GM21381 (cell line): ENCODE measurements at regions not wholly inside any gene's neighbourhood (a gene's known extent, or its start where the extent isn't known, plus 50 kb on each side); places are given as distances from the start of the nearest gene placed in this dataset.

Experiments used
- ATAC-seq: cut with Tn5 transposase; IDR thresholded peaks from one replicate; pipeline ENCODE4 v1.9.1; 2021; ENCODE audit warnings: mild to moderate bottlenecking, moderate library complexity; ENCODE audit not compliant: unreplicated experiment

- no peak for ATAC-seq
Measured at GRCh38 chr3:18008706-18009368, 266.4 kb upstream of the TBC1D5 start.

- ATAC-seq, result no peak
Measured at GRCh38 chr3:18007980-18008379, 265.5 kb upstream of the TBC1D5 start.

GRCh38 chr3:17995769-17996168 is 253.3 kb upstream of the TBC1D5 start:
- no peak for ATAC-seq

GRCh38 chr3:17994167-17994566 is 251.7 kb upstream of the TBC1D5 start:
- ATAC-seq, result no peak

DNA sequence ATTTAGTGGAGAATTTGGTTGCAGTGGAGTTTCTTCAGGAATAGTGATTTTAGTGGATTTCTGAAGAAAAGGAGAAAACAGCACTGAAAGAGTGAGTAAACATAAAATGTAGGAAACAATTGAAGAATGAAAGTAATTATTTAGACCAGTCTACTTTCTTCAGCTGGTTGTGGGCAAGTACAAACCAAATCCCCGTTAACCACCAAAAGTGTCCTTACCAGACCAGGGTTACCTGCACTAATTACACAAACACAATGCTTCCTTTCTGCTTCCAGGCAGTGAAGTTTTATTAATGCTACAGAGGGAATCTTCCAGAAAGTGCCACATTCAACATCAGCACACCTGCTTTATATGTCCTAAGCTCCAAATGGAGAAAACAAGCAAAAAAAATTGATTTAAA is 248.0 kb upstream of the TBC1D5 start:
- no peak for ATAC-seq

GRCh38 chr3:17986348-17986816 is 244.0 kb upstream of the TBC1D5 start:
- no peak for ATAC-seq

DNA sequence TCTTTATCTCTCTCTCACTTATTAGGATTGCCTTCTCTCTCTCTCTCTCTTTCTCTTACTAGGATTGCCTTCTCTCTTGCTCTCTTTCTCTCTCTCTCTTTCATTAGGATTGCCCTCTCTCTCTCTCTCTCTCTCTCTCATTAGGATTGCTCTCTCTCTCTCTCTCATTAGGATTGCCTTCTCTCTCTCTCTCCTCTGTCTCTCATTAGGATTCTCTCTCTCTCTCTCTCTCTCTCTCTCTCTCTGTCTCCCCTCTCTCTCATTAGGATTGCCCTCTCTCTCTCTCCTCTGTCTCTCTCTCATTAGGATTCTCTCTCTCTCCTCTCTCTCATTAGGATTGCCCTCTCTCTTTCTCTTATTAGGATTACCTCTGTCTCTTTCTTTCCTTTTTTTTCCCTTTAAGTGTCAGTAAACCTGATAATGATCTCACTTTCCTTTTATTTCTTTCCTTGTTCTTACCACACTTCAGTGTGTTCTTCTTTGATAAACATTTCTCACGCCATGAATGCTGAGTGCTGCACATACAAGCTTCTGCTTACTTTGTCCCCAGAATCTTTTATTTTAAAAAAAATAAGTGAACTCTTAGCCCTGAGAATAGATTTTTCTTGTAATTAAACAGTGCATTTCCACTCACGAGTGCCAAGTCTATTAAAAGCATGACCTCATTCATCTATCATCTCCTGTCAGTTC is 243.4 kb upstream of the TBC1D5 start:
- ATAC-seq, result no peak

DNA sequence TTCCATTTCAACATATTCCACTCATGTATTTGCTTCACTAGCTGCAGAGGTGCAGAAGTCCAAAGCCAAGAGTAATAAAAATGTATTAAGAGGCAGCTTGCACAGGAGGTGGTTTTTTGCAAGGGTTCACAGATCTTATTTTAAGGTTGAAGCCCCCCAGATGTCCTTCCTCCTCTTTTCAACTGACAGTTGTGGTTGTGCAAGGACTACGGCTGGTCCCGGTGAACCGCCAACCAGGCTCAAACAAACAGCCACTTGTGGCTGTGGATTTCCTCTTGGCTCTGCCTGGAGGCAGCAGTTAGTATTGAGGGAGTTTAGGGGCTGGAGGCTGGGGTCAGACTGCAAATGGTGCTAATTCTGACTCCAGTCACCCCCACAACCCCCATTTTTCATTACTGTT is 240.7 kb upstream of the TBC1D5 start:
- ATAC-seq, result no peak

- no peak for ATAC-seq
Measured at GRCh38 chr3:17982211-17982880, 239.9 kb upstream of the TBC1D5 start.

- no peak for ATAC-seq
Measured at GRCh38 chr3:17980863-17981262, 238.4 kb upstream of the TBC1D5 start.

DNA sequence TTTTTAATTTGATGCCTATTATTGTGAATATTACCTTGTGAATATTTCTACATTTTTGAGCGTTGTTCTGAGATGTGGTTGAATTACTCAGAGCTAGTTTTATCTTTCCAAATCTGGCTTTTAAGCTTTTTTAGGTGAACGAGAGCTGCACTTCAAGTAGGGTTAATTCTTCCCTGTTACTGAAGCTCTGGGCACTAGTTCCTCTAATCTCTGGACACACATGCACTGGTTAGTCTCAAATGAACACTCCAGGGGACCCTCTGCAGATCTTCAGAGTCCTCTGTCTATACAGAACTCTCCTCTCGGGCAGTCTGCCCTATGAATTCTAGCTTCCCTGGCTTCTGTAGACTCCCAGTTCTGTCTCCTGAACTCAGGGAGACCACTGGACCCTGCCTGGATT is 237.5 kb upstream of the TBC1D5 start:
- no peak for ATAC-seq

GRCh38 chr3:17979252-17979651 is 236.8 kb upstream of the TBC1D5 start:
- ATAC-seq, result no peak

GRCh38 chr3:17974206-17974841 is 231.9 kb upstream of the TBC1D5 start:
- ATAC-seq, result no peak

DNA sequence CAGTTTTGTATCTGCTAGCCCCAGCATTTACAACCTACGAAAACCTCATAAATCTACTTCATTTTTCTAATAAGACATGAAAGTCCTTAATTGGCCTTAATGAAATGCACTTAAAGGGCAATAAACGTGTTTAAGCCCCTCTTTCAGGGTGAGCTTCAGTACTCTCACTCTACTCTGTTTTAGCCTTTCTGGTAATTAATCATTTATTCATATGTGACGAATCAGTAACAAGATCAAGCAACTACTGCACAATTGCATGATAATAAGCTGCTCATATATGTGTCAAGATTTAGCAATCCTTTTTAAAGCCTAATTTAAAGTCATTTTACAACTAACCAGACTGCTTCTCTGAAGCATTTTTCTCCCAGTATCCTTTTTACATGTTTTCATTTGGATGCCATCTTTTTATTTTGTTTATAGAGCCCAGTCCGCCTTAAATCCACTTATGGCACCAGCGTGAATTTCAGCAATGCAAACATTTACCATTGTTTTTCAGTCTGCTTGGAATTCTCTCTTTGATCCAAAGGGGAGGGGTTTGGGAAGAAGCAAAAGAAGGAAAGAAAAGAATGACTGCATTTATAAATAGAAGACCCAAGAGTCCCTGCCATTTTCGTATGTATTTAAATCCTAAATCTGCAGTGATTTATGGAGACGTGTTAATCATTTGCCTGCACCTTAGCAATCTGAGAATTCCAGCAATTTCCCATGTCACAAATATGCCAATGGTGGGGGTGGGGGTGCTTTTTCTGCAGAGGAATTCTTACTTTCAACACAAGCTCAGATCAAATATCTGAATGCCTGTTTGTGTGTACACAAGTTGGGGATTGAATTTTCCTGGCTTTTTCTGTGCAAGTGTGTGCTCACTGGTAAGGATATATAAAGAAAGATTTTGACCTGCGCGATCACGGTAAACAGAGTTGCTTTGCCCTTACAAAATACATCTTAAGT is 230.8 kb upstream of the TBC1D5 start:
- no peak for ATAC-seq

DNA sequence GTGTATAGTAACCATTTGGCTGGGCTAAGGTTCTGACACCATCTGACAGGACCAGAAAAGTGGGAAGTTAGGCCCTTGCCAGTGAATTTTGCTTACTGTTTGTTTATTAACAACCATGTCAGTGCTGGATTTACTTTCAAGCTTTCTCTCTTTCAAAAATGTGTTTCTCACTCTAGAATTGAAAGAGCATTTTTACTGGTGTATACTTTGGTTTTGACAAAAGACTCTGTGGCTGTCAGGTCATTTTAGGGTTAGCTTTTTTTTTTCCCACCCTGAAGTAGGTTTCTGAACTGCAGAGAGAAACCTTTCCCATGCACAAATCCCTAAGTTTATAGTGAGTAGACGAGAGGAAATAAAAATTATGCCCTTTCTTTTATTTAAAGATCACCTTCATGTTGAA is 230.0 kb upstream of the TBC1D5 start:
- no peak for ATAC-seq

- no peak for ATAC-seq
Measured at GRCh38 chr3:17972030-17972429, 229.6 kb upstream of the TBC1D5 start.

DNA sequence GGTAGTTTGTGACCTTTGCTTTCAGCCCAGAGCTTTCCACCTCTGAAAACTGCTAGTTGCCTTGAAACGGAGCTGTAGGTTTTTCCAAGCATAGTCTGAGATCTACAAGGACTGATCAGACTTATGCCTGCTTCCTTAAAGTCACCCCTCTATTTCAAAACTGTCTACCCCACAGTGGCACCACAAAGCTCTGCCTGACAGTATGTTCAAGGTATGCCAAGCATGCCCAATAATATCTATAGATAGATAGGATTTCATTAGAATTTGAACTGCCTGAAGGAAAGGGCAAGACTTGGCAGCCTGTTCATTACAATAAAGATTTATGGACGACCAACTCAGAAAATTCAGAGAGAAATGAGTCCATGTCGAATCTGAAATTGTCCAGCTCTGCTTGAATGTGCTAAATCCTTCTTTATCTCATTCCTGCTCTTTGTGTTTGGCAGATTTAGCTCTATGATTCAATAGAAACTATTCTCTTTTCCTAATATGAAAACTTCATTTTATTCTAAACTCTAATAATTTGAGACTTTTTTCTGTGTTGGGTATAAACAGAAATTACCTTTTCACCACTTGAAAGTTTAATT is 227.6 kb upstream of the TBC1D5 start:
- no peak for ATAC-seq

GRCh38 chr3:17969244-17969643 is 226.8 kb upstream of the TBC1D5 start:
- ATAC-seq, result no peak

- no peak for ATAC-seq
Measured at GRCh38 chr3:17967953-17968607, 225.6 kb upstream of the TBC1D5 start.

GRCh38 chr3:17967111-17967510 is 224.7 kb upstream of the TBC1D5 start:
- no peak for ATAC-seq
